Right lobe of liver (tissue), 4 donors: ENCODE measurements at regions not wholly inside any gene's neighbourhood (a gene's known extent, or its start where the extent isn't known, plus 50 kb on each side); places are given as distances from the start of the nearest gene placed in this dataset.

Experiments
- CTCF ChIP-seq, 4 donors: fragments of 200-600 bp in 3 of 4; fragments of 450-650 bp in 1 of 4; IDR thresholded peaks; one replicate each; pipeline versions ENCODE4 v1.5.1 to v1.8.0; 2016 to 2022; ENCODE audit warnings: antibody characterized with exemption in 4 of 4, mild to moderate bottlenecking in 2 of 4
- POLR2A ChIP-seq: fragments of 450-650 bp; IDR thresholded peaks from one replicate; pipeline ENCODE4 v1.6.1; 2017; ENCODE audit warnings: antibody characterized with exemption, mild to moderate bottlenecking
- donor health status: DM: no; HTN: no; CAD: no.
- donor health status: DM: no; HTN: no; CAD: no.
- donor health status: DM: no; HTN: yes; CAD: no.

GRCh38 chr15:95131131-95131556 is 899.8 kb downstream of the MCTP2 start:
- no peak for TF ChIP-seq CTCF (IDR thresholded peaks at IDR 0.05)
- no peak for TF ChIP-seq POLR2A
